ENCODE measurements at regions not wholly inside any gene's neighbourhood (a gene's known extent, or its start where the extent isn't known, plus 50 kb on each side); places are given as distances from the start of the nearest gene placed in this dataset.

DNA sequence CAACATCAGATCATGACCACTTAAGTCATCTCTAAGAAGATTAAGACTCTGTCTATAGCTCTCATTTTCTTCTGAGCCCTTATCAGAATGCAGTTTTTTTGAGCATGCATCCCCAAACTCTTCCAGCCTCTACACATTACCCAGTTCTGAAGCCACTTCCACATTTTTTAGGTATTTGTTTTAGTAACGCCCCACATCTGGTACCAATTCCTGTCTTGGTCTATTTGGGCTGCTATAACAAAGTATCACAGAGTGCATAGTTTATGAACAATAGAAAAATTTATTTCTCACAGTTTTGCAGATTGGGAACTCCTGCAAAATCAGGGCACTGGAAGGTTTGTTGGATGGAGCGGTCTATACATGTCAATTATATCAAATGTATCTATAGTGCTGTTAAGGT, 107.7 kb upstream of the KCND2 start:
- no peak overlapping the region for H3K4me3 ChIP-seq (ENCODE audit: low read depth, low read length)
- no peaks in the 10 kb centered on the region for H3K27me3 ChIP-seq (replicated peaks)
- DNase-seq = no peak
- H3K36me3 ChIP-seq (replicated peaks) = no peaks in the 10 kb centered on the region
- TF ChIP-seq, protein P1, sequence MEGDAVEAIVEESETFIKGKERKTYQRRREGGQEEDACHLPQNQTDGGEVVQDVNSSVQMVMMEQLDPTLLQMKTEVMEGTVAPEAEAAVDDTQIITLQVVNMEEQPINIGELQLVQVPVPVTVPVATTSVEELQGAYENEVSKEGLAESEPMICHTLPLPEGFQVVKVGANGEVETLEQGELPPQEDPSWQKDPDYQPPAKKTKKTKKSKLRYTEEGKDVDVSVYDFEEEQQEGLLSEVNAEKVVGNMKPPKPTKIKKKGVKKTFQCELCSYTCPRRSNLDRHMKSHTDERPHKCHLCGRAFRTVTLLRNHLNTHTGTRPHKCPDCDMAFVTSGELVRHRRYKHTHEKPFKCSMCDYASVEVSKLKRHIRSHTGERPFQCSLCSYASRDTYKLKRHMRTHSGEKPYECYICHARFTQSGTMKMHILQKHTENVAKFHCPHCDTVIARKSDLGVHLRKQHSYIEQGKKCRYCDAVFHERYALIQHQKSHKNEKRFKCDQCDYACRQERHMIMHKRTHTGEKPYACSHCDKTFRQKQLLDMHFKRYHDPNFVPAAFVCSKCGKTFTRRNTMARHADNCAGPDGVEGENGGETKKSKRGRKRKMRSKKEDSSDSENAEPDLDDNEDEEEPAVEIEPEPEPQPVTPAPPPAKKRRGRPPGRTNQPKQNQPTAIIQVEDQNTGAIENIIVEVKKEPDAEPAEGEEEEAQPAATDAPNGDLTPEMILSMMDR (IDR thresholded peaks at IDR 0.05; ENCODE audit: low read depth, low read length, missing control alignments) = no peak
- no peak overlapping the region for H3K27ac ChIP-seq
- in situ Hi-C loops (cut with HindIII; ENCODE audit: low pct_ligation_motif_present, low sequenced_read_pairs) = no loop called here

DNA sequence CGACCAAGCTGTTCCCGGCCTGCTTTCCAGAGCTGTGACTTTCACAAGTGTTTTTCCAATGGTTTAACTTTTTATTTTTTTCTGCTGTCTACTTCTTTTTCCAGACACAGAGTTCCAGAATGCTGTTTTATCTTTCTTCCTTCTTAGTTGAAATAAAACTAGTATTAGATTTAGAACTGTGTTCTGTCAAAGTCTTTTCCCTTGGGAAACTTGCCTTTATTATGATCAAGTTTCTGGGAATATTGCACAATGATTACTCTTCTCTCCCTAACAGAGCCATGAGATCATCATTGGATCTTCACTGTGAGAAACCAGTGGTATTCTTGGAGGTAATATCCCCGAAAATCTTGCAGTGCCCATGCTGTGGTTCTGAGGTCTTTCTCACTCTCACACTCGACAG, 104.9 kb upstream of the KCND2 start:
- Histone ChIP-seq H3K27ac (peak overlapping the region; percentile 24), H3K36me3 (replicated peaks) (no peaks in the 10 kb centered on the region), H3K4me3 (ENCODE audit: low read depth, low read length) (no peak overlapping the region), H3K27me3 (replicated peaks) (no peaks in the 10 kb centered on the region)
- no peak for DNase-seq
- in situ Hi-C loops (cut with HindIII; ENCODE audit: low pct_ligation_motif_present, low sequenced_read_pairs) = no loop called here
- TF ChIP-seq, protein P1 (IDR thresholded peaks at IDR 0.05; ENCODE audit: low read depth, low read length, missing control alignments) = no peak

DNA sequence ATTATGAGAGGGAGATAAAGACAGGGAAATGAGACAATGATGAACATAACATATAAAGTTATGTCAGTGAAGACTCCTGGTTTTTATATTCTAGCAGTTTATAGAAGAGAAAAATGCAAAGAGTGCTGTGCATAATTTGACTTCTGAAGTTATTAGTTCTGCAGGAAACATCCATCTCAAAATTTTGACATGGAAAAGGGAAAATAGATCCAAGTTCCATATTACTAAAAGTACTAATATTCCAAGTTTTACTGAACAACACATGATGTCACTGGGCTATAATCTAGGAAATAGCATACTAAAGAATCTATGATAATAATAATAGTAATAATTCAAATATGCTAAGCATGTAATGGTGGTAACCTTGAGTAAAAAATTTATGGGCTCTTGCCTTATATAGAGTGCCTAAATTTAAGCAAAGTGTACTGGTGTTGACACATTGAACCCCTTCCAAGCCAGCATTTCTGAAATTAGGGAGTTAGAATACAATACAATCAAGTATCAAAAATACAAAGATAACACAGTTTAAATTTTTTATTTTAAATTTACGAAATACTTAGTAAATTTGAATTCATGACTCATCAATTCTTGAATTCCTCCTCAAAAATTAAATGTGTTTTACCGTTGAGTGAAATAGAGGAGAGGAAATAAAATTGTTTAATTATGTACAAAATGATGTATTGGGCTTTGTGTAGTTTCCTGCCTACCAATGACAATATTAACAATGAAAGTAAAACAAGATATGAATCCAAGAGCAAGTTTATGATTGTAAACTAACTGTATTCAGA, 102.8 kb upstream of the KCND2 start:
- no peaks in the 10 kb centered on the region for H3K36me3 ChIP-seq (replicated peaks)
- TF ChIP-seq, protein P1 (IDR thresholded peaks at IDR 0.05; ENCODE audit: low read depth, low read length, missing control alignments) = no peak
- peak overlapping the region; percentile 53 for H3K27ac ChIP-seq
- in situ Hi-C loops (cut with HindIII; ENCODE audit: low pct_ligation_motif_present, low sequenced_read_pairs) = no loop called here
- no peaks in the 10 kb centered on the region for H3K27me3 ChIP-seq (replicated peaks)
- H3K4me3 ChIP-seq (ENCODE audit: low read depth, low read length) = no peak overlapping the region
- no peak for DNase-seq

DNA sequence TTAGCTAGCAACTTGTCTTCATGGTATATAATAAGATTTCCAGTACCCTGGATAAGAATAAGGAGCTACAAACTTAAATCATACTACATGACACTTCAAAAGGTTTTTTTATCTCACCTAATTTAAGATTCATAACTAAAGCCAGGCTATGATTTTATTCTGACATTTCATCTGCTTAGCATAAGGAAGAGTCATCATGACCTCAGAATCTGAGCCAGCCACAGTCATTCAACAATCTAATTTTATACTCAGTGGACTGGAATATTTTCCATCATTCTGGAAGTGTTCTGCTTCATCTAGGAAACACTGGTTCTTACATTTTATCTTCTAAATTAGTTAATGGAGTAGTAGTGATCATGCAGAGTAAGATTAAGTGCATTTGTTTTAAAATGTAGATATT, 102.1 kb upstream of the KCND2 start:
- H3K27me3 ChIP-seq (replicated peaks) = no peaks in the 10 kb centered on the region
- in situ Hi-C loops (cut with HindIII; ENCODE audit: low pct_ligation_motif_present, low sequenced_read_pairs) = no loop called here
- TF ChIP-seq, protein P1 (IDR thresholded peaks at IDR 0.05; ENCODE audit: low read depth, low read length, missing control alignments) = no peak
- peak overlapping the region; percentile 53 for H3K27ac ChIP-seq
- H3K4me3 ChIP-seq (ENCODE audit: low read depth, low read length) = no peak overlapping the region
- H3K36me3 ChIP-seq (replicated peaks) = no peaks in the 10 kb centered on the region
- DNase-seq = peak; percentile 28

DNA sequence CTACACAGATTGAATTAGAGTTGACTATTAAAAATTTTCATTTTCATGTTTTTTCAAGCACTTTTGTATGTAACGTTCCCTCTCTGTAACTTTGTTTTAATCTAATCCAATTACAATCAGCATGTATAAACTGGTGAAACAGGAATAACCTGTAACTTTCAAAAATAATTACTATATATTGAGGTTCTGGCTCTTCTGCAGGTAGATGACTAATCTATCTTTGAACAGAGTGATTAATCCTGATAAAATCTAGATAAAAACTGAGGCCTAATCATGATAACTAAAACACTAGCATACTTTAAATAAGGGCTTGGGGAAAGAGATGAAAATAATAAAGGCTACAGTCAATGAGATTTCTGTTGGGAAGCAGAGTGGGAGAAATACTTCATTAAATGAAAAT, 101.6 kb upstream of the KCND2 start:
- Histone ChIP-seq H3K36me3 (replicated peaks) (no peaks in the 10 kb centered on the region), H3K4me3 (ENCODE audit: low read depth, low read length) (no peak overlapping the region), H3K27me3 (replicated peaks) (no peaks in the 10 kb centered on the region), H3K27ac (no peak overlapping the region)
- in situ Hi-C loops (cut with HindIII; ENCODE audit: low pct_ligation_motif_present, low sequenced_read_pairs) = no loop called here
- TF ChIP-seq, protein P1 (IDR thresholded peaks at IDR 0.05; ENCODE audit: low read depth, low read length, missing control alignments) = no peak
- DNase-seq = no peak

DNA sequence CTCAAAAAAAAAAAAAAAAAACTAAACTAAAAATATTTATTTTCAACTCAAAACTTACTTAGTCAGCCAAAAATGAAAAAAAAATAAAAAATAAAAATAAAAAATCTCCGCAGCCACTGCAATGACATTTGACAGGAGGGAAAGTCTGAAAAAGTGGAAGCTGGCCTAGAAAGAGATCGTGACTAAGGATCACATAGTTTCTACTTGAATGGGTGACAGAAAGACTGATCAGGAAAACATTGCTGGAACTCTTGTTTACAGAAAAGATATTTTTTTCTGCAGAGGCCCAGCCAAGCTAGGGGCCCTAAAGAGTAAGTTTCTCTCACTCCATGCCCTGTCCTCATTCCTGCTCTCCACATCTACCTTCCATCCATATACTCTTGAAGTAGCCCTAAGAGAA, 92.8 kb upstream of the KCND2 start:
- TF ChIP-seq, protein P1 (IDR thresholded peaks at IDR 0.05; ENCODE audit: low read depth, low read length, missing control alignments) = no peak

More for the DNA sequence above, 92.8 kb upstream of the KCND2 start:
- no peak for DNase-seq
- no peak overlapping the region for H3K4me3 ChIP-seq (ENCODE audit: low read depth, low read length)
- H3K27ac ChIP-seq = no peak overlapping the region
- in situ Hi-C loops (cut with HindIII; ENCODE audit: low pct_ligation_motif_present, low sequenced_read_pairs) = no loop called here
- no peaks in the 10 kb centered on the region for H3K27me3 ChIP-seq (replicated peaks)
- H3K36me3 ChIP-seq (replicated peaks) = no peaks in the 10 kb centered on the region

Measured in brain microvascular endothelial cell (primary cell).